AG09309 (cell line): ENCODE measurements at regions not wholly inside any gene's neighbourhood (a gene's known extent, or its start where the extent isn't known, plus 50 kb on each side); places are given as distances from the start of the nearest gene placed in this dataset.
A peak's percentile ranks its signal among the peaks of the same experiment; 100 is the strongest.

Source experiments
- DNase-seq: peaks from one replicate; pipeline ENCODE4 v3.0.0-alpha.2; 2010; ENCODE audit warnings: low read depth
- H3K4me3 ChIP-seq: 2 replicates; pipeline ENCODE4 v1.5.1; 2011; ENCODE audit warnings: mild to moderate bottlenecking, low read depth, low read length, moderate library complexity; ENCODE audit not compliant: control insufficient read depth
- TF ChIP-seq, protein P1 (sequence below): IDR thresholded peaks from 2 replicates; pipeline ENCODE4 v1.5.1; 2011; ENCODE audit warnings: mild to moderate bottlenecking, low read depth, low read length, inconsistent platforms; ENCODE audit not compliant: insufficient read depth, control insufficient read depth; ENCODE audit errors: missing control alignments

DNA sequence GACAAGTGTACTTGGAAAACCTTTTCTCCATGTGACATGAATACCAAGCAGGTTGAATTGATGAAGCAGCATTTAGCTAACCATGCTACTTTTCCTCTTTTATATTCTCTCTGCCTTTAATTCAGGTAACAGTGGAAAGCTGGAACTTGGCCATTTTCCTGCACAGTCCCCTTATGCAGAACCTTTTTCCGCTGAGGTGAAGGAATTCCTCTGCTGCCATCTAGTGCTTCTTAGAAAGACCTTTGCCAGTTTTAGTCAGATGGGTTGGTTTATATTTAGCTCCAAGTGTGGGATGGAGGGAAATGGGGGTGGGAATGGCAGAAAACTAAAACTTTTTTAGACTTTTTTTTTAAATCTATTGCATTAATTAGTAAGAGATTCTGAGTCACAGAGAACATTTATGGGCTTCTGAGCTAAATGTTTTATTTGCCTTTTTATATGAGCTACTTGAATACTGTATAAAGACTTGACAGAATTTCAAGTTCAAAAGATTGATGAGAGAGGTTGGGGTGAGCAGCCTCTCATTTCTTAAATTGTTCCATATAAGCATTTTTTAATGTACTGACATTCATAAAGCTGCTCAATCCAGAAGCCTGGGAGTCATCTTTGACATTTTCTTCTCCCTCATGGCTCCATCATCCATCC is 153.9 kb upstream of the ZC3H12C start:
- DNase-seq: peak; percentile 65
- no peak overlapping the region for H3K4me3 ChIP-seq
- TF ChIP-seq, protein P1, sequence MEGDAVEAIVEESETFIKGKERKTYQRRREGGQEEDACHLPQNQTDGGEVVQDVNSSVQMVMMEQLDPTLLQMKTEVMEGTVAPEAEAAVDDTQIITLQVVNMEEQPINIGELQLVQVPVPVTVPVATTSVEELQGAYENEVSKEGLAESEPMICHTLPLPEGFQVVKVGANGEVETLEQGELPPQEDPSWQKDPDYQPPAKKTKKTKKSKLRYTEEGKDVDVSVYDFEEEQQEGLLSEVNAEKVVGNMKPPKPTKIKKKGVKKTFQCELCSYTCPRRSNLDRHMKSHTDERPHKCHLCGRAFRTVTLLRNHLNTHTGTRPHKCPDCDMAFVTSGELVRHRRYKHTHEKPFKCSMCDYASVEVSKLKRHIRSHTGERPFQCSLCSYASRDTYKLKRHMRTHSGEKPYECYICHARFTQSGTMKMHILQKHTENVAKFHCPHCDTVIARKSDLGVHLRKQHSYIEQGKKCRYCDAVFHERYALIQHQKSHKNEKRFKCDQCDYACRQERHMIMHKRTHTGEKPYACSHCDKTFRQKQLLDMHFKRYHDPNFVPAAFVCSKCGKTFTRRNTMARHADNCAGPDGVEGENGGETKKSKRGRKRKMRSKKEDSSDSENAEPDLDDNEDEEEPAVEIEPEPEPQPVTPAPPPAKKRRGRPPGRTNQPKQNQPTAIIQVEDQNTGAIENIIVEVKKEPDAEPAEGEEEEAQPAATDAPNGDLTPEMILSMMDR: peak; percentile 72

DNA sequence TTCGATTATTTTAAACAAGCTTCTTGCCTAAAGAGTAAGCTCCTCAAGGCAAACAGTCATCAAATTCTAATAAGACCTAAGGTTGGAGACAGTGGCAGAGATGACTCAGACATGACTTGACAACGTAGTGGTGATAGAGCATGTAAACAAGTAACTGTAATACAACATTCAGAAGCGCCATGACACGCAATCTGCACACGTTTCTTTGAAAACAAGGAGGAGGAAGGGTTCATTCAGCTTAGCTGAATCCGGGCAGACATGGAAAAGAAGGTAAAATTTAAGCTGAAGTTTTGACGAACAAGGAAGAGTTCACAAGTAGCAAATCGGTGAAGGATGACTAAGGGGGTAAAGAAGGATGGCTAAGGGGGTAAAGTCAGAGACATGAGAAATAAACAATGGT is 152.4 kb upstream of the ZC3H12C start:
- peak; percentile 45 for DNase-seq
- TF ChIP-seq, protein P1: no peak
- H3K4me3 ChIP-seq: no peak overlapping the region

GRCh38 chr11:109945626-109946321 is 147.4 kb upstream of the ZC3H12C start:
- TF ChIP-seq, protein P1: no peak
- no peak for DNase-seq
- no peak overlapping the region for H3K4me3 ChIP-seq

DNA sequence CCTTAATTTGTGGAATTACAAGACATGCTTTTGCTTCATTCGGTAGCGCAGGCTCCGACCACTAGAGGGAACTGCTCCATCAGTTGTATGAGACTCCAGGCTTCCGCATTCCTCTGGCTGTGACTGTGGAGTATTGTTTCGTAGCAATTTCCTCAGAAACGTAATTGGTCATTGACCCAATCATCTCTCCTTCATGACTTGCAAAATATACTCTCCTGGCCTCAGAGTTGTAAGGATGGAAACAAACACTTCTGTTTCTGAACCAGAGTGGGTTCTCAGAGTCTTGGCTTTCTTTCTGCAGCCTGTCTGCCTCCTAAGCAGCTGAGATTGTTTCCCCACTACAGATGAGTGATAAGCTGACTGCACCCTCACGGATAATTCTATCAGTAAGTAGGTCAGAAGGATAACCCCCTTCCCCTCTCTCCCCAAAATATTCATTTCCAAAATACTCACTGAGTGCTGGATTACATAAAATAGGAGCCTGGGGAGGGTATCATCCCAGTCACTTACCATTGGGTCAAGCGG is 146.8 kb upstream of the ZC3H12C start:
- peak; percentile 92 for DNase-seq
- TF ChIP-seq, protein P1: peak; percentile 92
- no peak overlapping the region for H3K4me3 ChIP-seq

DNA sequence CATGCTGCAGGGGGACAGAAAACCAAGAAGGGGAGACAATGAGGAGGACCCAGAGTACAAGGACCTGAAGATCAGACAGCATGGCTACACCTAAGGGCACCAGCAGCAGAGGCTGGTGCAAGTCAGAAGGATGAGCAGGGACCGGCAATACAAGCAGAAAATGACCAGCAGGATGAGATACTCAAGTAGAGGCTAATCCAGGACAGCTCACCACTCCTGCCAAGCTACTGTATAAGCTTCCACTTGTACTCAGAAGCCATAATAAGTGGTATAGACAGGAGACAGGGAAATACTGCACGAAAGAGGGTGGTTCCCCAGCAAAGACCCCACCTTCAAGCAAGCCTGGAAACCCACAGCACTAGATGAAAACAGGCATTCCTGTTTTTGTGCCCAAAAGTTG is 138.7 kb upstream of the ZC3H12C start:
- TF ChIP-seq, protein P1: no peak
- DNase-seq: no peak

GRCh38 chr11:109956124-109956793 is 136.9 kb upstream of the ZC3H12C start:
- no peak overlapping the region for H3K4me3 ChIP-seq
- DNase-seq: no peak
- TF ChIP-seq, protein P1: no peak

More for the DNA sequence above, 138.7 kb upstream of the ZC3H12C start:
- no peak overlapping the region for H3K4me3 ChIP-seq
